SH-SY5Y (cell line): ENCODE measurements at regions not wholly inside any gene's neighbourhood (a gene's known extent, or its start where the extent isn't known, plus 50 kb on each side); places are given as distances from the start of the nearest gene placed in this dataset.
A peak's percentile ranks its signal among the peaks of the same experiment; 100 is the strongest.

Experiments used
- GATA2 ChIP-seq: IDR thresholded peaks from 2 replicates; pipeline ENCODE4 v1.6.1; 2011; ENCODE audit warnings: mild to moderate bottlenecking, low read depth, low read length
- GATA3 ChIP-seq: IDR thresholded peaks from 2 replicates; pipeline ENCODE4 v1.6.1; 2011; ENCODE audit warnings: low read depth, mild to moderate bottlenecking, low read length, moderate library complexity

DNA sequence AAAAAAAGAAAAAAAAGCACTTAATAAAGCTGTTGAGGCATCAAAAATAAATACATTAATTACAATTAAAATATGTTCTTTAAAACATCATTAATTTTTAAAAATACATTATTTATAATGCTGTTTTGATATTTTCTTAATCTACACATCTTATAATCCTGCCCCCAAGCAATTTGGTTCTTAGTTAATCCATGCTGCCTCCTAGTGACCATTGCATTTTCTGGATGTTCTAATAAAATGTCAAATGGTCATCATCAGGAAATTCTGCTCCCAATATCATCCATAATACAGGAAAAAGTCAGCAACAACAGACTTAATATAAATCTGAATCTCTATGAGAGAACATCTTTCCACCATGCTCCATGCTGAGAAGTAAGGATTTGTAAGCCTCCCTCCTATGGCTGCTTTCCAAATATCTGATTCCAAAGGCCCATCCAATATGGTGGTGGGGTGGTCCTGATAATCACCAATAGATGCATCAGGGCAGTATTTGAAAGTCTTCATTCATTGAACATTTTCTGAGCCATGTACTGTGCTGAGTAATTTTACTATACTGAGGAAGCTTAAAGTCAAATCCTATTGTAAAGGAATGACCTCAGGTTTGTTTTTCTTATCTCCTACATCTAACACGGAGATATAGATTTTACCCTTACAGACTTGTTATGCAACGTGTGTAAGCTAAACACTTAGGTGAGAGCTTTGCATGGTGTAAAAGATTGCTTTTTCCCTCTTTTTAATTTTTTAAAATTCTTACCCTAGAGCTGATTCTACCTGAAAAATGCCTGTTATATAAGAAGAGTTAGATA, 124.7 kb upstream of the BMAL1 start:
- peak; percentile 34; the same call in 1 of the 2 replicates for TF ChIP-seq GATA3
- TF ChIP-seq GATA2: no peak

DNA sequence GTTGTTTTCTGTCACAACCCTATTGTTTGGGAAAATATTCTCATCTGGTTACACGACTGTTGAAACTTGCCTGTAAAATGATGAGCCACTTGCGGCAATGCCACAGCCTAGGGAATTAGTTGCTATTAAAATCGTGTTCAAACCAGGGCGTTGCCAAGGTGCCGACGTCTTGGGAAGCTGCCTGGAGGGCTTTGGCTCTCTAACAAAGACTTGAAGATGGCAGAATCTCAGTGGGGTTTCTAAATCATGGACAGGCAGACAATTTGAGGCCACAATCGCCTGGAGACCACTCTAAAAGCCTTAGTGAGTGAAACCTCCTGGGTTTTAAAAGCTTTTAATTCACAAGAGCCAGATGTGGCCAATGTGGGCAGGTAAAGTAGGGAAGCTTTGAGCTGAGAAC, 117.2 kb upstream of the BMAL1 start:
- no peak for TF ChIP-seq GATA3
- TF ChIP-seq GATA2: no peak

DNA sequence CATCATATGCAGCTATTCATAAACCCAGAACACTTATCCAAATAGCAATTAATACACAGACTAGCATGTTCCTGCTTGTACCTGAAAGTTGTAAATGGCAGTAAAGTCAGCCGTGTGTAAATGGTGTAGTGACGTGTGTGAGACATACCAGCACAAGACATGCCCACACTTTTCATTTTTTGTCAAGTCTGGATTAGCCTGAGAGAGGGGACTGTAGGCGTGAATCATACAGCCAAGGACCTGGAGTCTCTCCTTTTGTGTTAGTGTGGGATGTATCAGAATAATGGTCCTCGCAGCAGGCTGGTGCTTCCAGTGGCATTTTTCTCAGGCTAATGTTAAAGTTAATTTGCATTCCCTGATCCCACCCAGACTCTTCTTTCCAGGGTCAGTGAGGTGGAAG, 116.8 kb upstream of the BMAL1 start:
- TF ChIP-seq GATA2 (no peak), GATA3 (no peak)

- TF ChIP-seq GATA2 (no peak), GATA3 (no peak)
These were observed 114.4 kb upstream of the BMAL1 start for GRCh38 chr11:13163158-13163557.

GRCh38 chr11:13166036-13166435, 111.6 kb upstream of the BMAL1 start:
- TF ChIP-seq GATA2: no peak
- TF ChIP-seq GATA3: no peak

- no peak for TF ChIP-seq GATA3
- TF ChIP-seq GATA2: no peak
These were observed 109.3 kb upstream of the BMAL1 start for GRCh38 chr11:13168271-13168670.

DNA sequence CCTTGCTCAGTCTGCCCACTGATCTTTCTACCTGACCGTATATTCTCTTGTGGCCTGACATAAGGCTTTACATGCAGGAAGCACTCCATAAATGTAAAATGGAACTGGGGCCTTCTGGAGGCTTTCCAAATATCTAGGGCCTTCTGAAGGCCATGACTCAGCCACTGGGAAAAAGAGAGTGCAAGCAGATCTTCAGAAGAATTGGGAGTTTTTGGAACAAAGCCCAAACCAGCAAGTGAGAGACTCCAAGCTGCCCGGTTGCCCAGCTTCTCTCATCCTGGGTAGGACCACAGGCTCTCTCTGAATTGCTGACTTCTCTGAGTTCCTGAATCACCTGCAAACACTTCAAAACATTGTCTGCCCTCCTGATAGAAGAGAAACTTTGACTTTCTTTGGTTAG, 107.9 kb upstream of the BMAL1 start:
- TF ChIP-seq GATA2: no peak
- no peak for TF ChIP-seq GATA3

- TF ChIP-seq GATA2: no peak
- TF ChIP-seq GATA3: no peak
These were observed 103.5 kb upstream of the BMAL1 start for GRCh38 chr11:13174090-13174489.

- no peak for TF ChIP-seq GATA3
These were observed 94.3 kb upstream of the BMAL1 start for GRCh38 chr11:13183094-13183825.

- TF ChIP-seq GATA3 (no peak), GATA2 (no peak)
These were observed 93.8 kb upstream of the BMAL1 start for GRCh38 chr11:13183826-13184196.

- TF ChIP-seq GATA3 (no peak), GATA2 (no peak)
These were observed 93.2 kb upstream of the BMAL1 start for GRCh38 chr11:13184295-13184794.

- TF ChIP-seq GATA2 (no peak), GATA3 (no peak)
These were observed 89.4 kb upstream of the BMAL1 start for GRCh38 chr11:13188179-13188578.

GRCh38 chr11:13189561-13190426, 87.8 kb upstream of the BMAL1 start:
- TF ChIP-seq GATA2 (no peak), GATA3 (no peak)

DNA sequence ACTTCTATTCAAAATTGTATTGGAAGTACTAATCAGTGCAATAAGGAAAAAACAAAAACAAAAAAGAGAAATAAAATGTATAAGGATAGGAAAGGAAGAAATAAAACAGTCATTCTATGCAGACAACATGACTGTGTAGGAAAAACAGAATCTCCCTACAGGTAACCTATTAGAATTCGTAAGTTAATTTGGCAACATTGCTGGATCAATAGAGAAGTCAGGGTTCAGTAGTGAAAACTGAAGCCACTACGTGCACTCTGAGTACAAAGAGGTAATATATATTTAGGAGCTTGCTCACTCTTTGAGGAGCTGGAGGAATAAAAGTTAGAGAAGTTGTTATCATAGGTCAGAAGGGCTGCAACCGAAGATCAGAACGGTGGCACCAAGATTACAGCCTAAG, 84.0 kb upstream of the BMAL1 start:
- TF ChIP-seq GATA3: no peak
- no peak for TF ChIP-seq GATA2

DNA sequence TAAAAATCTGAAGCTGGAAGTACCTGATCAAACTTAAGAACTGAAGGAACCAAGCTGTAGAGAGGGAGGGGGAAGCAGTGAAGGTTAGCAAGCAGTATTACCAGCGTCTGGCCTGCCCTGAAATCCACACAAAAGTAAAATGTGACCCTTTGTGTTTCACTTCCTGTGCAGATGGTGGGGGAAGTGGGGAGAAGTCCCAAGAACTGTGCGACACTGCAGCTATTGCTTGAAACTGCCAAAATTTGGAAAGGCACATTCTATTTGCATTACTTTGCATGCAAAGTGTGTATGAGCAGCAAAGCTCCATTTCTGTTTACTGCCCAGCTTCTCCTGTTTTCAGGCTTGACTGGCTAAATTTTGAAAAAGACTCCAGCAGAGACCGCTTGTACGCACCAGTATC, 72.1 kb upstream of the BMAL1 start:
- TF ChIP-seq GATA3 (no peak), GATA2 (no peak)
